Ovary (tissue), 7 donors: ENCODE measurements at regions not wholly inside any gene's neighbourhood (a gene's known extent, or its start where the extent isn't known, plus 50 kb on each side); places are given as distances from the start of the nearest gene placed in this dataset.

Source experiments
- DNase-seq, 5 donors: peaks; one replicate each; pipeline ENCODE4 v3.0.0-alpha.2; 2019 to 2020
- H3K27ac ChIP-seq, 2 donors: fragments of 200-600 bp; one replicate each; pipeline versions ENCODE4 v1.5.1 to v1.8.0; 2019 to 2022
- H3K27me3 ChIP-seq: fragments of 200-600 bp; one replicate; pipeline ENCODE4 v1.8.0; 2022
- H3K36me3 ChIP-seq: fragments of 200-600 bp; sonication (generic); one replicate; pipeline ENCODE4 v1.5.1; 2019
- H3K4me1 ChIP-seq: one replicate; pipeline ENCODE4 v1.8.1; 2013; ENCODE audit warnings: mild to moderate bottlenecking, moderate library complexity; ENCODE audit not compliant: insufficient read depth
- H3K4me3 ChIP-seq: fragments of 200-600 bp; sonication (generic); one replicate; pipeline ENCODE4 v1.5.1; 2017
- H3K9me3 ChIP-seq, 2 donors: fragments of 200-600 bp in 1 of 2; sonication (generic) in 1 of 2; one replicate each; pipeline versions ENCODE4 v1.5.1 to v1.8.1; 2013 to 2019; ENCODE audit warnings: mild to moderate bottlenecking in 1 of 2, moderate library complexity in 1 of 2
- CTCF ChIP-seq, 3 donors: fragments of 450-650 bp in 2 of 3; fragments of 200-600 bp in 1 of 3; IDR thresholded peaks; one replicate each; pipeline versions ENCODE4 v1.5.1 to v1.8.0; 2016 to 2022; ENCODE audit warnings: antibody characterized with exemption in 3 of 3, mild to moderate bottlenecking in 1 of 3
- EP300 ChIP-seq: sonication (generic); formaldehyde crosslinking; IDR thresholded peaks from one replicate; pipeline ENCODE4 v1.6.1; 2017; ENCODE audit warnings: antibody characterized with exemption
- POLR2A ChIP-seq: fragments of 450-650 bp; IDR thresholded peaks from one replicate; pipeline ENCODE4 v1.6.1; 2017; ENCODE audit warnings: antibody characterized with exemption, mild to moderate bottlenecking, moderate library complexity
- WGBS, 3 donors: extraction: QIAGEN DNeasy Blood & Tissue Kit in 1 of 3; methylation state at CpG; one replicate each; pipeline versions ENCODE4 v1.1.5 to v1.1.7; 2013 to 2017; 5-methylcytosine and 5-hydroxymethylcytosine counted together
- intact Hi-C, 4 donors: fragments of 100-400 bp; cut with DNase I; formaldehyde crosslinking; loops; one replicate each; pipeline versions ENCODE4 v1.11.0 to v1.15.1; 2022 to 2023
- donor health status: DM: no; HTN: no; CAD: no; lungs with moderate emphysema.
- donor health status: DM: no; HTN: no; CAD: no.
- donor health status: Bipolar disorder and iron deficiency.
- donor health status: DM: no; HTN: no; CAD: no.
- donor health status: DM: yes; HTN: yes; CAD: no.

- Histone ChIP-seq H3K4me1 (peaks cover 6% of the 10 kb centered on the region), H3K27me3 (no peaks in the 10 kb centered on the region), H3K27ac (no peak overlapping the region), H3K4me3 (no peak overlapping the region), H3K36me3 (no peaks in the 10 kb centered on the region), H3K9me3 (no peaks in the 10 kb centered on the region)
- intact Hi-C loops = no loop called here
- WGBS, 3 donors = 87 to 88% (median 88%) methylated on average over 3 of the region's 3 CpGs
- TF ChIP-seq CTCF (IDR thresholded peaks at IDR 0.05) (no peak), POLR2A (no peak)
- DNase-seq = no peak
These were observed 81.6 kb upstream of the TMEM17 start for GRCh38 chr2:62587592-62587991.

GRCh38 chr2:62586981-62587380 lies 81.0 kb upstream of the TMEM17 start:
- no peaks in the 10 kb centered on the region for H3K9me3 ChIP-seq
- TF ChIP-seq EP300 (no peak), CTCF (IDR thresholded peaks at IDR 0.05) (no peak), POLR2A (no peak)
- intact Hi-C loops = no loop called here
- DNase-seq = no peak
- no peaks in the 10 kb centered on the region for H3K36me3 ChIP-seq
- WGBS, 3 donors = 92 to 97% (median 94%) methylated on average over 2 of the region's 2 CpGs
- peaks cover 6% of the 10 kb centered on the region for H3K4me1 ChIP-seq
- H3K27ac ChIP-seq = no peak overlapping the region
- no peaks in the 10 kb centered on the region for H3K27me3 ChIP-seq
- no peak overlapping the region for H3K4me3 ChIP-seq

- Histone ChIP-seq H3K27ac (no peak overlapping the region), H3K4me1 (peaks cover 2% of the 10 kb centered on the region), H3K4me3 (no peak overlapping the region), H3K27me3 (no peaks in the 10 kb centered on the region), H3K36me3 (no peaks in the 10 kb centered on the region), H3K9me3 (no peaks in the 10 kb centered on the region)
- DNase-seq = no peak
- TF ChIP-seq EP300 (no peak), POLR2A (no peak), CTCF (IDR thresholded peaks at IDR 0.05) (no peak)
- intact Hi-C loops = loop anchor here in 1 of 4 donors (10.0 kb wide), 1 partner anchor 114 kb away; no protein-coding TSS in a partner anchor
- WGBS, 3 donors = 73 to 82% (median 80%) methylated on average over 7 of the region's 7 CpGs
These were observed 73.0 kb upstream of the TMEM17 start for GRCh38 chr2:62578803-62579640.

GRCh38 chr2:62577994-62578781 lies 72.2 kb upstream of the TMEM17 start:
- no peaks in the 10 kb centered on the region for H3K27me3 ChIP-seq
- no peak for DNase-seq
- intact Hi-C loops = loop anchor here in 1 of 4 donors (10.0 kb wide), 1 partner anchor 113 kb away; no protein-coding TSS in a partner anchor
- no peaks in the 10 kb centered on the region for H3K9me3 ChIP-seq
- no peak overlapping the region for H3K27ac ChIP-seq
- H3K36me3 ChIP-seq = no peaks in the 10 kb centered on the region
- H3K4me1 ChIP-seq = peaks cover 2% of the 10 kb centered on the region
- TF ChIP-seq CTCF (IDR thresholded peaks at IDR 0.05) (no peak), POLR2A (no peak), EP300 (no peak)
- H3K4me3 ChIP-seq = no peak overlapping the region
- WGBS, 3 donors = 32 to 40% (median 38%) methylated on average over 2 of the region's 2 CpGs
